ENCODE measurements at regions not wholly inside any gene's neighbourhood (a gene's known extent, or its start where the extent isn't known, plus 50 kb on each side); places are given as distances from the start of the nearest gene placed in this dataset.

DNA sequence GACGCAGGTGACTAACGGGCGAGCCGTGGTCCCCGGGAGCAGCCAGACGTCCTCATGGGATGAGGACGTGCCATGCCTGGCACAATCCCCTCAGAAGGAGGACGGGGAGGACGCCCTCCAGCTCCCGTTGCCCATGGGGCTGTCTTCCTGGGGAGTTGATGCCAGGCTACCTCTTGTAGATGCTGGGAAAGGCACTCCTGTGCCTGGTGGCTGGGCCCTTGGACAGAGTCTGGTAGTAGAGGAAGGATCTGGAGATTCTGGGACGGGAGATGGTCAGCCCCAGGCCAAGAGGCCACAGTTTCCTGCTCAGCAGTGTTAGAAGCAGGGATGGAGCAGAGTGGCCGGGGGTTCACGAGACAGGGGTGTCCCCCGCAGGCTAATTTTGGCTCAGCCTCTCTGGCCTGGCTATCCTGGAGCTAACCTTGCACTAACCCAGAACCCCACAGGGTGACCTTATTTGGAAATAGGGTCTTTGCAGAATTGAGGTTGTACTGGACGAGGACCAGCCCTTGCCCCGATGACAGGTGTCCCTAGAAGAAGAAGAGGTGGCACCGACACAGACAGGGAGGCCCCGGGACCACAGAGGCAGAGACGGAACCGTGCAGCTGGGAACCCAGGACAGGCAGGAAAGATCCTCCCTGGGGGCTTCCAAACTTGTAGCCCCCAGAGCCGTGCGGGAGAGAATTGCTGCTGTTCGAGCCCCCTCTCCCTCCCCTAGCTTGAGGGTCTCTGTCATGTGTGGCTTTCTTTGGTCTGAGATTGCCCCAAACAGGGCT is 50.1 kb upstream of the ADRA2C start:
- DNase-seq (ENCODE audit: low read depth), result no peak

DNA sequence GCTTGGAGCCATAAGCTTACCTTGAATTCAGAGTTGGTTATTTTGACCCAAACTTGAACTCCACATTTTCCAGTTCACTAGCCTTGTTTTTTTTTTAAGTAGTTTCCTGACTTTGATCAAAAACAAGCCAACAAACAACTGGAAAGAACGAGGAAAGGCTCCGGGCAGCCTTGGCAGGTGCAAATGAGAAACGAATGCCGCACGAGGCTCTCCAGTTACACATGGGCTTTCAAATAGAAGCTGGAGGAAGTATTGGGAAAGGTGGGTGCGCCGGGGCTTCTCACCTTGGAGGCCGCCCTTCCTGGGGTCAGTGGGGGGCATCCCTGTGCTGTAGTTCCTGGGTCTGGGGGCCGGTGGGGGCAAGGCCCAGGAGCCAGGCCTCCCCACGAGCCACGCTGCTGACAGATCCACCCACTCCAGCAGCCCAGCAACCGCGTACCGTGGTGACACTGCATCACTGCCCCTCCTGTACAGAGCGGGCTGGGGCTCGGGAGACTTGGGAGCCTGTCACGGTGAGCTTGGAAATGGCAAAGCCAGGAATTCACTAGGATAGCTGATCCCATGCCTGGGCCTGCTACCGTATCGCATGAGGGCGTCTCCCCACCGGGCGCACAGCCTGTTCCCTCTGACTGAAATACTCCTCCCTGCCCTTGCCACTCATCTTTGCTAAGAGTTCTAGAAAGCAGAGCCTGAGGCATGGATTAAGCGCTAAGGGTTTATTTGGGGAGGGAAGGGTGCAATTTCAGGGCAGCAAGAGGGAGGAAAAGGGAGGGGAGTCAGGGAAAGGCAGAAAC is 50.9 kb upstream of the ADRA2C start:
- no peak overlapping the region for H3K4me3 ChIP-seq (ENCODE audit: low read depth, low read length)

More for the DNA sequence above, 50.1 kb upstream of the ADRA2C start:
- H3K4me3 ChIP-seq (ENCODE audit: low read depth, low read length), result no peak overlapping the region

DNA sequence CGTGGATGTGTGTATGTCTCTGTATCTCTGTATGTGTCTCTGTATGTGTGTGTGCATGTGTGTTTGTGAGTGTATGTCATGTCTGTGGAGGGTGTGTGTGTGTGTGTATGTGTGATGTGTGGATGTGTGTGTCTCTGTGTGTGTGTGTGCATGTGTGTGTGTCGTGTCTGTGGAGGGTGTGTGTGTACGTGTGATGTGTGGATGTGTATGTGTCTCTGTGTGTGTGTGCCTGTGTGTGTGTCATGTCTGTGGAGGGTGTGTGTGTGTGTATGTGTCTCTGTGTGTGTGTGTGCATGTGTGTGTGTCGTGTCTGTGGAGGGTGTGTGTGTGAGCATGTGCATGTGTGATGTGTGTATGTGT is 51.6 kb upstream of the ADRA2C start:
- no peak overlapping the region for H3K4me3 ChIP-seq (ENCODE audit: low read depth, low read length)
- DNase-seq (ENCODE audit: low read depth), result no peak

More for the DNA sequence above, 50.9 kb upstream of the ADRA2C start:
- DNase-seq (ENCODE audit: low read depth), result no peak

DNA sequence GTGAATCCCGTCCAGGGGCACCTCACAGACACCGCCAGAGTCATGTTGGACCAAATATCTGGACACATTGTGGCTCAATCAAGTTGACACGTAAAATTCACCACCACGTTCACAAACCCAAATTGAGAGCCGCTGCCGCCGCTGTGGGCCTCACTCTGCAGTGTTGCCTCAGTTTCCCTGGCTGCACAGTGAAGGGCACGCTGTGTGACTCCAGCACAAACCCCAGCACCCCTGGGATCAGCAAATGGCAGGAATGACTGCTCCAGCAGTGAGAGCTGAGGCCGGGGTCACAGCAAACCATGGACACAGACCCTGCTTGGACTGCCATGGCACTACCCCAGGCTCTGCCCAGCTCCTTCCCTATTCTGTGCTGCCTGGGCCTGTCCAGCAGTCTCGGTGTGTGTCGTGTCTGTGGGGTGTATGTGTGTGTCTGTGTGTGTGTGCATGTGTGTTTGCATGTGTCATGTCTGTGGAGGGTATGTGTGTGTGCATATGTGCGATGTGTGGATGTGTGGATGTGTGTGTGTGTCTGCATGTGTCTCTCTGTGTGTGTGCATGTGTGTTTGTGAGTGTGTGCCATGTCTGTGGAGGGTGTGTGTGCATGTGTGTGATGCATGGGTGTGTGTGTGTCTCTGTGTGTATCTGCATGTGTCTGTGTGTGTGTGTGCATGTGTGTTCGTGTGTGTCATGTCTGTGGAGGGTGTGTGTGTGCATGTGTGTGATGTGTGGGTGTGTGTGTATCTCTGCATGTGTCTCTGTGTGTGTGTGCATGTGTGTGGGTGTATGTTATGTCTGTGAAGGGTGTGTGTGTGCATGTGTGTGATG is 52.2 kb upstream of the ADRA2C start:
- no peak for DNase-seq (ENCODE audit: low read depth)
- no peak overlapping the region for H3K4me3 ChIP-seq (ENCODE audit: low read depth, low read length)

DNA sequence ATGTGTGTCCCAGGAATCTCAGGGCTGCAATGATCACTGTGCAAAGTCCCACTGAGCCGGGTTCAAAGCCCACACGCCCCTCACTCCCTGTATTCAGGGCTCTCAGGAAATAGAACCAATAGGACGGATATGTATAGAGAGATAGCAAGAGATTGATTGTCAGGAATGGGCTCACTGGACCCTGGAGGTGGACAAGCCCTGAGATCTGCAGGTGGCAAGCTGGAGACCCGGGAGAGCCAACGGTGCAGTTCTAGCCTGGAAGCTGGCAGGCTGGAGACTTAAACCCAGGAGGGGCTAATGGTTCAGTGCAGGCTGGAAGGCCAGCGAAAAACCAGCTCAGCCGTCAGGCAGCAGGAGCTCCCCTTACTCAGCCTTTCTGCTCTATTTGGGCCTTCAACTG is 52.8 kb upstream of the ADRA2C start:
- DNase-seq (ENCODE audit: low read depth), result no peak

DNA sequence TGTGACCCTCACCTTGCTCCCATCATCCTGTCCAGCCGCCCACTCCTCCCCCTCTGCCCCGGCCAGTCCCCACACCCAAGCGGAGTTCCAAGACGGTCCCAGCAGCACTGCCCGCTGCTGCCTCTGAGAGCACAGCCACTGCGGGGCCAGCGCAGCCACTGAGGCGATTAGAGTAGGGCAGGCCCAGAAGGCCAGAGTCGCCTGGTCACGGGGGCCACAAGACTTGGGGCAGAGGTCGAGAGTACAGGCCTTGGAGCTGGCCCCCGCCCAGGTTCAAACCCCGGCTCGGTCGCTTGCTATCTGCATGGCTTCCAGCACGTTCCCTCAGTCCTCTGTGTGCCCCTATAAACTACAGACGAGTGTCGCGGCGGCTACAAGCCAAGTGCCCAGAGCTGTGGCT is 53.2 kb upstream of the ADRA2C start:
- no peak overlapping the region for H3K4me3 ChIP-seq (ENCODE audit: low read depth, low read length)
- DNase-seq (ENCODE audit: low read depth), result no peak

More for the DNA sequence above, 52.8 kb upstream of the ADRA2C start:
- H3K4me3 ChIP-seq (ENCODE audit: low read depth, low read length), result no peak overlapping the region

DNA sequence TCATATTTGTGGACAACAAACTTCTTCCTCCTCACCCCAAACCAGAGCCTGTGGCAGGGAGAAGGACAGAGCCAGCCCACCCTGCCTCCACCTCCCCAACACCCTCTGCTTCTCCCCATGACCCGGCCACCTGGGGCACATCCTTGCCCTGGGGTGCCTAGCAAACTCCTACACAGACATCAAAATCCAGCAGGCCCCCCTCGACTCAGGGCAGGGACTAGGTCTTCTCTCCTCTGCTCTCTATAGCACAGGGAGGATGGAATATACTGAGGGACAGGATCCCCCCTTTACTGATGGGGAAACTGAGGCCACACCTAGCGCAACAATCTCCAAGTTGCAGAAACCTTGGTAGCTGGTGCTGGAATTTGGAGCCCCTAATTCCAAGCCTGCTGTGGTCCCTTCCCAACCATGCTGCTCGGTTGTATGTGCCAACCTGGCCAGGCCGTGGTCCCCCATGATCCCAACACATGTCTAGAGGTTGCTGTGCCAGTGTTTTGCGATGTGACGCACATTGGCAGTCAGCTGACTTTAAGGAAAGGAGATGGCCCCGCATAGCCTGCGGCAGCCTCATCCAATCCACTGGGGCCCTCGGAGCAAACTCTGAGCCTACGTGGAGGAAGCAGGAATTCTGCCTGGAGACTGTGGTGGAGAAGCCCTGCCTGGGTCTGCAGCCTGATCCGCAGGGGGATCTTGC is 53.9 kb upstream of the ADRA2C start:
- no peak for DNase-seq (ENCODE audit: low read depth)
- no peak overlapping the region for H3K4me3 ChIP-seq (ENCODE audit: low read depth, low read length)

DNA sequence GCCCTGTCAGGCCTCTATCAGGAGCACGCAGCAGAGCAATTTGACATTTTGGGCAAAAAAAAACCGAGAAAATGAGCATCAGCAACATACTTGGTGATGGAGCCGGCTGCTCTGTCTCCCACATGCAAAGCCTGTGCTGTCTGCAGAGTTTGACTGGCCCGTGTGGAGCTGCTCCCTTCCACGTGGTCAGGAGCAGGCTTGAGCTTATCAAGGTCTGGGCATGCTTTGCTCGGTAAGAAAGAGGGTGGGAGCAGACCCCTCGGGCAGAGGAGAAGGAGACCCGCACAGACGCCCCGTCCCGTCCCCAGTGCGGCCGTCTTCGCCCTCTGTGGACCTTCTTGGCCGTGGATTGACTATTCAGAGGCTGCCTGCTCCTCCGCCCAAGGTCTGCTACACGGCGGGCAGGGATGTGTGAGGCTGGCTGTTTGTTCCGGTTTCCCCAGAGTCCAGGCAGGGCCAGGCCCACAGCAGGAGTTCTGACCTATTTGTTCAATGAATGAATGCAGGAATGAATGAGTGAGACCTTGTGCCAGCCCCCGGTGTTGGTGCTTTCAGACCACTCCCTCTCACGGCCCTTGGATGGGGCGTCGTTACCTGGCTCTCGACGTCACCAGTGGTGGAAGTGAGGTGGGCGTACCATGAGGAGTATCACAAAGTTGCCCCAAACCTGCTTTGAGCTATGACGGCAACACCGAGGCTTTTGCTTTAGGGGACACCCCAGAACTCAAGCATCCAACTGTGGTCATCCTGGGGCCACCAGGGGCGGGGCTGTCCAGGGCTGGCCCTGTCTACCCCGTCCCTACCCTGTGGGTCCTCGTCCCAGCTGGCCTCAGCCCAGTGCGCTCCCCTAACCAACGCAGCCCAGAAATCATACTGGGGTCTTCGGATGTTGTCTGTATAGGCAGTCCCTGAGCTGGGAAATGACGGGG is 54.7 kb upstream of the ADRA2C start:
- no peak overlapping the region for H3K4me3 ChIP-seq (ENCODE audit: low read depth, low read length)
- no peak for DNase-seq (ENCODE audit: low read depth)

DNA sequence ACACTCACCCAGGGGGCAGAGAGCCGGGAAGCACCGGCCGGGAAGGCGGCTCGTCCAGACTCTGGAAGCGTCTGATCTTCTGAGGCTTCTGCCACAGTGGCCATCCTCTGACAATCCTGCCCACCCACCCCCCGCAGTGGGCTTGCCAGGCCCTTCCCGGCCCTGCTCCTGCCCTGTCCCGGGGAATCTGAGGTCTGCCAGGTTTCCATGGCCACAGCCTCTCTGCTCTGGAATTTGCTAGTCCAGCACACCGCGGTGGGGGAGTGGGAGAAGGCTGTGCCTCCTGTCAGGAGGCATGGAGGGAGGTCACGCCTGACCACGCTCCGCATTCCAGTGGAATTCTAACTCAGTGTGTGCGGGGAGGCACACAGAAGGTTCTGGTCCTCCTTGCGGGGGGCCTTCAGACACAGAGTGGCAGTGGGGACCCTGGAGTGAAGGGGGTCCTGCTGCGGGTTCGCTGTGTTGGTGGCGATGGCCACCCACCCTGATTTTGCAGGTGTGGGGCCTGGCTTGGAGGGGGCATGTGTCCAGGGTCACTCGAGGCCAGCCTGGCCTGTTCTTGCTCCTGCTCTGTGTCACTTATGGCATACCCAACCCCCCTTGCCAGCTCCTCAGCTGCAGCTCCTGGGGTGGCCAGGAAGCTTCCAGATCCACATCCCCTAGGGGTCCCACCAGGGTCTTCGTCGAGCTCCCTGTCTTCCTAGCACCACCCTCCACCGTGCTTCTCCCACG is 55.6 kb upstream of the ADRA2C start:
- H3K4me3 ChIP-seq (ENCODE audit: low read depth, low read length), result no peak overlapping the region
- DNase-seq (ENCODE audit: low read depth), result no peak

DNA sequence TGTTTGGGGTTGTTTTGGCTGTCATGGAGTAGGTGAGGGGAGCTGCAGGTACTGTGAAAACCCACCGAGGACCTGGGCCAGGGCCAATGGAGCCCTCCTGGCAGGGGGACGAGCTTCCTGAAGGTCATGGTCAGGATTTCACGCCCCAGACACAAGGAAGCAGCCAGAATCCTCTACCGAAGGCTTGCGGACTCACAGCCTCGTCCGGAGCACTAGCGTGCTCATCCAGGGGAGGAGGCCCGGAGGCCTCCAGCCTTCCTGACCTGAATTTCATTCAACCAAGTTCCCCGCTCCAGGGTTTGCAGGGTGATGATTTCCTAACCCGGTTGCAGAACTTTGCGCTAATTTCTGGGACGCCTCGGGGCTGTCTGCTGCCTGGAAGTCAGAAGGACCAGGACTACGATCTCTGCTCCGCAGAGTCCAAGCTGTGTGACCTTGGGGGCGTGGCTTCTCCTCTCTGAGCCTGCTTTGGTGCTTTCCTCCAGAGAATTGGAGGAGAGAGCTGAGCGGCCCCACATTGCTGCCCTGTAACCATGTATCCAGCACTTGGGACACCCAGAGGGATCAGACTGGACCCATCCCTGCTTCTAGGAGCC is 56.2 kb upstream of the ADRA2C start:
- no peak overlapping the region for H3K4me3 ChIP-seq (ENCODE audit: low read depth, low read length)
- no peak for DNase-seq (ENCODE audit: low read depth)

DNA sequence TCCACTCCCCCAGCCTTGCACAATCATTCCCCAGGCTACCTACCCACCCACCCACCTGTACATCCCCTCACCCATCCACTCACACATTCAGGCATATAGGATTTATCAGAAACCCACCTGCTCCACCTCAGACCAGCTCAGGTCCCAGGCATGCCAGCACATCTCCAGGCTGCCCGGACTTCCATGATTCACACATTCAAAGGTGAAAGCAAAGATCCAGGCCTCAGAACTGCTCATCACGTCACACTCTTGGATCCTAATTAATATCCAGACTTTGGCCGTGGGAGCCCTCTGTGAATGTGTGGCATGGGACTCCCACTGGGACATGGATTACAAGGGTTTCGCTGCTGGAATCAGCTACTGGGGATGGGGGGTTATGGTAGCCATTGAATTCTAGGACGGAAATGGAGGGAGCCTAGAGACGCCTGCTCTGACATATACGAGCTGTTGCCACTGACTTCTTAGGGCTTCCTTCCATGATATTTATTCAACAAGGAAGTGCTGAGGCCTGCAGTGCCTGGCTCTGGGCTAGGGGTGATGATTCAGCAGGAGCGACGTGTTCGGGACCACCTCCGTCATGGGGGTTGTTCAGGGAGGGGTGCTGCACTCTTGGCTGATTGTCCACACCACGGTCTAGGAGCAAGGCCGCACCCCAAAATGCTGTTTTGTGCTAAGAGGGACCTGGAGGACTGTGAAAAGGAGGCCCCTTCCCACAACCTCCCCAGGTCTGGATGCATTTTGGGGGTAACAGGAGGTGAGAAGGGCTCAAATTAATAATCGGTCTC is 56.9 kb upstream of the ADRA2C start:
- no peak for DNase-seq (ENCODE audit: low read depth)

DNA sequence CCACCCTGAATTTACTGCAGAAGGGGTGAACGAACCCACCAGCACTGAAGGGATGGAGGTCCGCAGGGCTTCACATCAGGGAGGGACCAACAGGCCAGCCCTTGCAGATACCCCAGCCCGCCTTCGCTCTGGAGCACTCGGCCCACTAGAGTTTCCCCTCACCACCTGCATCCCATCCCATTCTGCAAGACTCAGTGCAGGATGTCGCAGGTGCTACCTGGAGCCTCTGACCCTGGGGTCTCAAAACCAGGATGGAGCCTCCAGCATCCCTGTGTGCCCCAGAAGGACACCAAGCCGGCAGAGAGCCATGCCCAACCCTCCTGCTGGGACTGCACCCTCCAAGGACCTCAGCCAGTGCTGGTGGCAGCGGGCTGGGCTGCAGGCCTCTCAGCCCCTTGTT is 57.6 kb upstream of the ADRA2C start:
- H3K4me3 ChIP-seq (ENCODE audit: low read depth, low read length), result no peak overlapping the region
- DNase-seq (ENCODE audit: low read depth), result no peak

More for the DNA sequence above, 56.9 kb upstream of the ADRA2C start:
- no peak overlapping the region for H3K4me3 ChIP-seq (ENCODE audit: low read depth, low read length)

DNA sequence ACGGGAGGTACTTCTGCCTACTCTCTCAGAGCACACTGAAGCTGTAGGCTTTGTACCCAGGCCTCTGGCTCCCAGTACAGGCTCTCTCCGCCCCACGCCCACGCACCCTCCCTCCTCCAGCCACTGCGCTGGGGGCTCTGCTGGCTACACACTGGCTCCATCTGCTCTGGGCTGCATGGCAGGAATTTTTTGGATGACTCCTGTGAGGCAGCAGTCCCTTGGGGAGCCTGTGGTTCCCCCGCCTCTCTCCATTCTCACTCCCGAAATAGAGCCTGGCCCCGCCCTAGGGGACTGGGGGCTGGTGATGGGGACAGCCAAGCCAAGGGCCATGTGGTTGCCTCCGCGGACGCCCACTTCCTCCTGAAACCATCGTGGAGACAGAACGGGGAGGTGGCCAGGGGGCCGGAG is 58.1 kb upstream of the ADRA2C start:
- no peak overlapping the region for H3K4me3 ChIP-seq (ENCODE audit: low read depth, low read length)
- DNase-seq (ENCODE audit: low read depth), result peak; percentile 33

DNA sequence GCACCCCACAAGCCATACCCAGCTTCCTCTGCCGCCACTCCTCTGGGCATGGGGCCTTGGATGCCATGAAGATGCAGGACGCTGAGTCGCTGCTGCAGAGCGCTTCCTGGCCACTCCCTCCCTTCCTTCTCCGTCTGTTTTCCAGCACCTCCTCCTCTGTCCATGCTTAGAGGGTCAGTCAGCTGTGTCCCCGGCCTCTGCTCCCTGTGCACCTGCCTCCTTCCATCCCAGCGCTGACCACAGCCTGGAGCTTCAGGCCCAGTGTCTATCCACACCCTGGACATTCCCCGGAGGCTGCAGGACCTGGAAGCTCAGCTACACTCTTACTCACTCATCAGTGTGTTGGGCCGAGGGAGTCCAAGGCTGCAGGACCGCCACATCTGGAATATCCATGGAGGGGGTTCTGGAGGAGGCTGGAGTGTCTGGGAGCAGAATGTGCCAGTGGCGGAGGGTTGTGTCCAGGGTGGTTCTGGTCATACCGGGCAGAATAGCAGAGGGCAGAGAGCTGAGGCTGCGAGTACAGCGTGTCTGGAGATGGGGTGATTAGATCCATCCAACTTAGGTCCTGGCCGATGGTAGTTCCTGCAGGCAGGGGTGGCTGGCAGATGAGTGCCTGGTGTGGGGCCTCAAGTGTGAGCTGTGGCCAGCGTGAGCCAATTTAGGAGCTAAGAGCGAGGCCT is 58.6 kb upstream of the ADRA2C start:
- no peak overlapping the region for H3K4me3 ChIP-seq (ENCODE audit: low read depth, low read length)
- DNase-seq (ENCODE audit: low read depth), result peak; percentile 34

DNA sequence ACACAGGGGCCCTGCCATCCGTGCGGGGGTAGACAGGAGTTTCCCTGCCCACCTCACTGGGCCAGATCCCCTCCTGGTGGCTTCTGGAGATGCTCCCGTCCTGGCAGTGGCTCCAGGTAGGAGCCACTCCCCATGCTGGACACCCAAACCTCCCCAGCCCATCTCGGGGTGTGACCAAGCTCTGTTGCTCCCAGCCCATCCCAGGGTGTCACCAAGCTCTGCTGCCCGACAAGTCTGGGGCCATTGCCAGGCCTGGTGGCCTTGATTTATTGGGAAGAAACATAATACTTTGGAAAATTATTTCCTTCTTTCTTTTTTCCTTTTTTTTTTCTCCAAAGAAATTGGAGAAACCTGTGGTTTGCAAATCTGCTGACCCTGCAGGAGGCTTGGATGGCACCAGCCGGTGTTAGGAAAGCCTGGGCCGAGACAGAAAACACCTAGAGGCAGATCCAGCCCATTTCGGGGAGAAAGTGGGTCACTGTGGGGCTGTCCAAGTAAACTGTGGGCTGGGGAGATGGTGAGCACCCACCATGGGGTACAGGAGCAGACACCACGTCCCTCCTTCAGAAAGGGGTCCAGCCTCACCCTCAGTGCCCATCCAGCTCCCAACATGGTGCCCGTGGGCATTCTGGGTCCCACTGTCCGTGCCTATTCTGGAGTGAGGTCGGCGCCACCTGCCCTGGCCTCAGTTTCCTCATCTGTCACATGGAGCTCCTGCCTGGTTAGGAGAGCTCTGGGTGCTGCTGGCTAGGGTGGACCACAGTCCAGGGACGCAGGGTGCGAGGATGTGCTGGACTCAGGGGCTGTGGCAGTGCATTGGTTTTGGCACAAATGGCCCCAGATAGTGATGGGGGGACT is 59.4 kb upstream of the ADRA2C start:
- no peak for DNase-seq (ENCODE audit: low read depth)
- no peak overlapping the region for H3K4me3 ChIP-seq (ENCODE audit: low read depth, low read length)
